ENCODE measurements at regions not wholly inside any gene's neighbourhood (a gene's known extent, or its start where the extent isn't known, plus 50 kb on each side); places are given as distances from the start of the nearest gene placed in this dataset.

DNA sequence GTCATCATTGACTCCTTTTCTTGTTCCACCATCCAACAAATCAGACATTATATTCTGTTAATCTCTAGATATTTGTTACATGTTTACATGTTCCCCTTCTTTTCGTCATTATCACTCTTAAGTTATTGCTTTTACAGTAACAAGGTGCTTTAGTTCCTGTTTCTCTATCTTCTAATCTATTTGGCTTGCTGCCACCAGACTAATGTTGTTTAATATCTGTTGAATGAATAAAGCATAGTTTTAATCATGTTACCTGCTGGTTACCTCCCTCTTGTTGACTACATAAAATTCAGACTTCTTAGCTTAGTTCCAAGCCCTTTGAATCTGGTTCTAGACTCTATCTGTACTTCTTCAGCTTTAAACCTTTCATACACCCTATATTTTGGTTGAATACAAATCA, 129.8 kb upstream of the TRIM2 start:
- TF ChIP-seq POLR2A (IDR thresholded peaks at IDR 0.05; ENCODE audit: low read length) (no peak), GATA1 (IDR thresholded peaks at IDR 0.05; ENCODE audit: low read depth, low read length) (no peak)
